ENCODE measurements at regions not wholly inside any gene's neighbourhood (a gene's known extent, or its start where the extent isn't known, plus 50 kb on each side); places are given as distances from the start of the nearest gene placed in this dataset.
"Not testable (repeated sequence)": the region's sequence is repeated elsewhere in the genome, so short reads cannot be mapped to it uniquely, and the experiment has no call there.

DNA sequence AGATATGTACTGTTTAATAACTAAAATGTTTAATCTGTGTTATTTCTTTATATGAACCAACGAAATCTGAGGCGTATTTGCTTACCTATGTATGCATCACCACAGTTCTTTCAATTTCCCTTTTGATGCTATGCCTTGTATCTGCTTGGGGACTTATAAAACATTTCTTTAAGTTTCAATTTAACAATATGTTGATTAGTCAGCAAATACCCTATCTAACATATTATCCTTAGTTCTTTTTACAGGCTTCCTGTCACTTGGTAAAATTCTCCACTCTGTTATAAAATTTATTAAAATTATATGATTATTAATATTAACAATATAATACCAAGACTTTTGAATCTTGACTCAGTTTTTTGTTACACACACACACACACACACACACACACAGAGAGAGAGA, 174.3 kb downstream of the CPS1 start:
- no peak for DNase-seq (ENCODE audit: low read depth in 2 of 2)

- DNase-seq (ENCODE audit: low read depth in 2 of 2), result not testable (repeated sequence)
Measured at GRCh38 chr2:210746826-210747225, 190.4 kb downstream of the CPS1 start.

DNA sequence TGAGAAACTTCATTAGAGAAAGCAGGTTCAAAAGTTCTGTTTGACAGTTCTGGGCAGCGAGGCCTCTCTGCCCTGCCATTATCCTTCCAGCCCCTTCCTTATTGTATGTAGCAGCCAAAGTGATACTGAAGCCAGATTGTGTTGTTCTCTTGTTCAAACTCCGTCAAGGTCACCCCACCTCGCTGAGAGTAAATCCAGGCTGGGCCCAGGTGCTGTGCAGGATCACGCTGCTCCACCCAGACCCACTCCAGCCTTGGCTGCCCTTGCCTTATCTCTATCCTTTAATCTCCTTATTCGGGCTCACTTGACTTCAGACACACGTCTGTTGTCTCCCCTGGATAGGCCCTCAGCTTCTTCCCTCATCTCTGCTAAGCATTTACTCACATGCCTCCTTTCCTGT, 196.1 kb downstream of the CPS1 start:
- DNase-seq (ENCODE audit: low read depth in 2 of 2), result no peak

DNA sequence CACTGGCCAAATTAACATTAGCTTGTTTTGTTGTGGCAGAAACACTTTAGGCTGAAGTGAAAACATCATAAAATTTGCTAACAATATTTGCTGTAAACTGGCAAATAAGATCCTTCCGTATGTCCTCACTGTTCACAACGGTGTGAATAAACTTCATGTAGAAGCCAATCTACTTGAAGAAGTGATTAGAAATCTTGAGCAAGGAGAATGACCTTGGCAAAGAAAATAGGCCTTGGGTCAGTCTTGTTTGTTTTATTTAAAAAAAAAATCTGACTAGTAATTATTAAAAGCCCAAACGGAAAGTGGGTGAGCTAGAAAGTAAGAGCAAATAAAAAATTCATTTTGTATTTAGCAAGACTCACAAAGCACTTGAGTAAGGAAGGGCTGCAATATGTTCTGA, 197.0 kb downstream of the CPS1 start:
- DNase-seq (ENCODE audit: low read depth in 2 of 2), result no peak

DNA sequence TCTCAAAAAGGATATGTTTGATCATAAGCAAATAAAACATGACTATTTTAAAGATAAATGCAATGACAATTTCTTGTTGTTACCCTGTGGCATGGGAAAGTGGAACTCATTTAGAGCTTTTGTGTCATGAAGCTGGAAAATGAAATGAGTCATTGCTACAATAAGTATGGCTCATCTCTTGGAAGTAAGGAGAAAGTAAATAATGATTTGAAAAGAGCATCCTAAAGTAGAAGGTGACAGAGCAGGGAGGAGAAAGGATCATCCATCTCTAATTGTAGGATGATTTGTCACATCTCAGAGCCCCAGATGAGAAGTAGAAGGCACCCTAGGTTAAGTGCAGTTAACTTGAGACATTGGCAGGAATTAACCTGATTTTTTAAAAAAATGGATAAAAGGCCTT, 200.5 kb downstream of the CPS1 start:
- DNase-seq (ENCODE audit: low read depth in 2 of 2), result no peak

DNA sequence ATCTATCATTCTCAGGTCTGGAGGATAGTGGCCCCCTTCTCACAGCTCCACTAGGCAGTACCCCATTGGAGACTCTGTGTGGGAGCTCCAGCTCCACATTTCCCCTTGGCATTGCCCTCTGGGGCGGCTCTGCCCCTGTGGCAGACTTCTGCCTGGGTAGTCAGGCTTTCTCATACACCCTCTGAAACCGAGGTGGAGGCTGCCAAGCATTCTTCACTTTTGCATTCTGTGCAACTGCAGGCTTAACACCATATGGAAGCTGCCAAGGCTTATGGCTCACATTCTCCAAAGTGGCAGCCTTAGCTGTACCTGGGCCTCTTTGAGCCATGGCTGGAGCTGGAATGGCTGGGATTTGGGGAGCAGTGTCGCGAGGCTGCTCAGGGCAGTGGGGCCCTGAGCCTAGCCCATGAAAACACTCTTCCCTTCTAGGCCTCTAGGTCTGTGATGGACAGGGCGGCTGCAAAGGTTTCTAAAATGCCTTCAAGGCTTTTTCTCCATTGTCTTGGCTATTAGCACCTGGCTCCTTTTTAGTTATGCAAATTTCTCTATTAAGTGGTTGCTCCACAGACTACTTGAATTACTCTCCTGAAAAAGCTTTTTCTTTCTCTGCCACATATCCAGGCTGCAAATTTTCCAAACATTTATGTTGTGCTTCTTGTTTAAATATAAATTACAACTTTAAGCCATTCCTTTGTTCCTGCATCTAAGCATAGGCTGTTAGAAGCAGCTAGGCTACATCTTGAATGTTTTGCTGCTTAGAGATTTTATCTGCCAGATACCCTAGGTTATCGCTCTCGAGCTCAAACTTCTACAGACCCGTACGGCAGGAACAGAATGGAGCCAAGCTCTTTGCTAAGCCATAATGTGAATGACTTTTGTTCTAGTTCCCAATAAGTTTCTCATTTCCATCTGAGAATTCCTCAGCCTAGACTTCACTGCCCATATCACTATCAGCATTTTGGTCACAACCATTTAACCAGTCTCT, 206.5 kb downstream of the CPS1 start:
- DNase-seq (ENCODE audit: low read depth in 2 of 2), result no peak

- DNase-seq (ENCODE audit: low read depth in 2 of 2), result no peak
Measured at GRCh38 chr2:210768329-210768910, 212.0 kb downstream of the CPS1 start.

- DNase-seq (ENCODE audit: low read depth in 2 of 2), result no peak
Measured at GRCh38 chr2:210776756-210777155, 220.4 kb downstream of the CPS1 start.

- no peak for DNase-seq (ENCODE audit: low read depth in 2 of 2)
Measured at GRCh38 chr2:210782222-210782621, 225.8 kb downstream of the CPS1 start.

- not testable (repeated sequence) for DNase-seq (ENCODE audit: low read depth in 2 of 2)
Measured at GRCh38 chr2:210787831-210788230, 231.4 kb downstream of the CPS1 start.

DNA sequence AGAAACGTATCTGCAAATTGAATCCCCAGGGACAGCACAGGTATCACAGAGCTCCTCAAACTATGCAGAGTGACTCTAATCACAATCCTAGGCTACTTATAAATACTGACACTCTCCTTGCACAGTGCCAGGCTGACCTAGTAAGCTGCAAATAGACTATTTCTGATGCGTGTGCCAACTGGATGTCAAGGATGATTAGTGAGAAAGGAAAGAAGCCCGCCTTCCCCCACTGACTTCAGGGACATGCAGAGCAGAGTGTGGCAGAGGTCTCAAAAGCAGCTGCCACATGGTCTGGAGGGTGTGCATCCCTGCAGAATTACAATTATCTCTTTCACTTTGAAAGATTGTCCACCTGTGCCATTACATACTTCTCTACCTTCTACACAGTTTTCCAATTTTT, 235.6 kb downstream of the CPS1 start:
- no peak for DNase-seq (ENCODE audit: low read depth in 2 of 2)

GRCh38 chr2:210795506-210795905, 239.1 kb downstream of the CPS1 start:
- DNase-seq (ENCODE audit: low read depth in 2 of 2), result no peak

- no peak for DNase-seq (ENCODE audit: low read depth in 2 of 2)
Measured at GRCh38 chr2:210798180-210798579, 241.8 kb downstream of the CPS1 start.

DNA sequence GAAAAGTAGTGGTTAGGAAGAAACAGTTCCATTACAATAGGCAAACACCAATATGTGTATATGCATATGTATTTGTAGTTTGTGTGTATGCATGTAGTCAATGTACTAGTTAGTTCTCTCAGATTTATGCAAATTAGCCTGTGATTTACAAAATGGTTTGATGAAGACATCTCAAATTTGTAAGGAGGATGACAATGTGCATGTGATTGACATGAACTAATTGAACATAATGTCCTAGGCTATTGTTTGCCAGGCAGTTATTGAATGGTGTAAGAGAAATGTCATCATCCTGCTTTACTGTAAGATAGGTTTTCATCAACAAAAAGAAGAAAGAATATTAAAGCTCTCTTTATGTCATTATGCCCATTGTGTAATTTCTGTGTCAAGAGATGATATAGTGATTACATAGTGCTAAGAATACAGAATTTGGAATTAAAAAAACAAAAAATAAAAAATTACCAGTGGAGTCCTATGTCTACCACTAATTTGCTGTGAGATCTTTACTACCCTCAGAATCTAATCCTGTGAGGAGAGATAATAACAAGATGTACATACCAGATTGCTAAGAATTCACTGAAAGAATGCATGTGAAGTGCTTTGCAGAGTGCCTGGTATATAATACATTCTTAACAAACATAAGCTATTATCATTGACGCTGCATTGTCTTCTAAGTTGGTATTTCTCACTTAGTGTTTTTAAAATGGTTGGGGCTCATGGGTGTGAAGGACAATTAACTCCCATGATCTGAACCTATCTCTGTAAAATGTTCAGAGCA, 258.0 kb downstream of the CPS1 start:
- DNase-seq (ENCODE audit: low read depth in 2 of 2), result no peak

DNA sequence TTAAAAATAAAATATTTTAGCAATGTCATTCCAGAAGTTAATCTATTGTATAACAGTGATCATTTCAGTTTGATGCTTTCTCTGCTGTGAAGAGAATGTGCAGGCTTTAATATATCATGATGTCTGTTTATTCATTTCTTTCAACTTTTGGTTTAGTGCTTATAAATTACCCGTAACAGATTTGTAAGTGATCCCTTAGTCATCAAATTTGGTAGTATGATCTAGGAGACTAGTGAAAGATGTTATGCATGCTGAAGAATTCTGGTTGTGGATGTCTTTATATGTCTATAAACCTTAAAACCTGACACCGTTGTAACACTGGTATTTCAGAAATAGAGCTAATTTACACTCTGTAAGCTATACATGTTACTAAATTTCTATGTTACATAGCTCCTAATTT, 260.4 kb downstream of the CPS1 start:
- no peak for DNase-seq (ENCODE audit: low read depth in 2 of 2)

DNA sequence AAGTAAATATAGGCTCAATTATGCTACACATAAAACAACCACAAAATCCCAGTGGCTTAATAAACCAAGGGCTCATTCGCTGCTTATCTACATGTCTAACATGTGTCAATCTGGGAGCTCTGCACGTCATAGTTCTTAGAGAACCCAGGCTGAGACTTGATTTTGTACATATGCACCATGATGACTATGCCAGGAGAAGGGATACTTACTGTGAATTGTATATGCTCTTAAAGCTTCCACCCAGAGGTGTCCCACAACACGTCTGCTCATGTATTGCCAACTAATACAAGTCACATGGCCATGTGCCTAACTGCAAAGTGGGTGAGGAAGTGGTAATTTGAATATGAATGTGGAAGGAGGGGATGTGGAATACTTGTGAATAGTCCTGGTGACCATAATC, 262.1 kb downstream of the CPS1 start:
- no peak for DNase-seq (ENCODE audit: low read depth in 2 of 2)

- no peak for DNase-seq (ENCODE audit: low read depth in 2 of 2)
Measured at GRCh38 chr2:210833403-210833802, 277.0 kb downstream of the CPS1 start.

DNA sequence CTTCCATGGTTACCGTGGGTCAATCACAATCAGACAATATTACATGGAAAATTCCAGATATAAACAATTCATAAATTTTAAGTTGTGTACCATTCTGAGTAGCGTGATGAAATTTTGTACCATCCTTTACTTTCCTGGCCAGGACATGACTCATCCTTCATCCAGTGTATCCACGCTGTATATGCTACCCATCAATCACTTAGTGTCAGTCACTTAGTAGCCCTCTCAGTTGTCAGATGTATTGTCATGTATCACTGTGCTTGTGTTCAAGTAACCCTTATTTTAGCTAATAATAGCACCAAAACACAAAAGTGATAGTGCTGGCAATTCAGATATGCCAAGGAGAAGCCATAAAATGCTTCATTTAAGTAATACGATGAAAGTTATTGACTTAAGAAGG, 282.6 kb downstream of the CPS1 start:
- DNase-seq (ENCODE audit: low read depth in 2 of 2), result no peak

GRCh38 chr2:210839450-210839849, 283.1 kb downstream of the CPS1 start:
- no peak for DNase-seq (ENCODE audit: low read depth in 2 of 2)

- no peak for DNase-seq (ENCODE audit: low read depth in 2 of 2)
Measured at GRCh38 chr2:210842896-210843295, 286.5 kb downstream of the CPS1 start.

GRCh38 chr2:210844016-210844415, 287.6 kb downstream of the CPS1 start:
- DNase-seq (ENCODE audit: low read depth in 2 of 2), result no peak

- no peak for DNase-seq (ENCODE audit: low read depth in 2 of 2)
Measured at GRCh38 chr2:210859314-210859713, 302.9 kb downstream of the CPS1 start.

DNA sequence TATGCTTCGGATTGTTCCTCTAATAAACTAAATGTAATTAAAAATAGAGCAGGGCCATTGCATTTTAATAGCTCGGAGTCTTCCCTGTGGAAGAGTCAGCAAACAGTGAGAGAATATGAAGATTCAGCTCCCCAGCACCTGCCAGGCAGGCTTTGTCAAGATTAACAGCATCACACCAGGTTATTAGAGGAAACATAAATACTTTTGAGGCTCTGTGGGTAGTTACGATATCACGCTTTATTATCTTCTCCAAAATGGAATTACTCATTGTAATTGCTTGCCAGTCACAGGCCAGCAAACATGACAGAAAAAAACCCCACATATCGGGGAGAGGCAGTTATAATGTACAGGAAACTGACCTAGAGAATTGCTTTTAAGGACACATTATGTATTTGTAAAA, 303.9 kb downstream of the CPS1 start:
- DNase-seq (ENCODE audit: low read depth in 2 of 2), result no peak

All from fibroblast of skin of left quadriceps (primary cell).